PC-3 (cell line): ENCODE measurements at regions not wholly inside any gene's neighbourhood (a gene's known extent, or its start where the extent isn't known, plus 50 kb on each side); places are given as distances from the start of the nearest gene placed in this dataset.

Experiments used
- ATAC-seq: fragments of 200-7000 bp; cut with Tn5 transposase; 2 replicates; pipeline ENCODE4 v1.9.1; 2020; ENCODE audit warnings: mild to moderate bottlenecking, moderate library complexity
- BruUV-seq: library from RNA; stranded (reverse); fragments of 400-500 nt; replicated peaks from 2 replicates; lab custom pipeline; 2021; lab: Mats Ljungman, UMichigan
- CTCF ChIA-PET: fragments of 300-600 bp; sonication (Branson Sonifier 250); formaldehyde crosslinking; loops from one replicate; lab custom pipeline; 2022; ENCODE audit warnings: antibody characterized with exemption; lab: Charles Lee
- POLR2A ChIA-PET: fragments of 300-600 bp; sonication (Branson Sonifier 250); formaldehyde crosslinking; loops from one replicate; lab custom pipeline; 2022; ENCODE audit warnings: antibody characterized with exemption; ENCODE audit not compliant: unreplicated experiment; lab: Charles Lee
- DNase-seq: peaks from one replicate; pipeline ENCODE4 v3.0.0-alpha.2; 2015
- H2AFZ ChIP-seq: fragments of 300-600 bp; sonication (generic); 2 replicates; pipeline ENCODE4 v1.6.0; 2016; ENCODE audit warnings: antibody characterized with exemption, low read length
- H3F3A ChIP-seq: fragments of 300-600 bp; sonication (generic); one replicate; pipeline ENCODE4 v1.6.0; 2017; ENCODE audit warnings: antibody characterized with exemption, low read length, control low read depth, mild to moderate bottlenecking; ENCODE audit not compliant: unreplicated experiment
- H3K27ac ChIP-seq: fragments of 300-600 bp; sonication (generic); 2 replicates; pipeline ENCODE4 v1.5.1; 2016; ENCODE audit warnings: mild to moderate bottlenecking, low read length
- H3K27me3 ChIP-seq: fragments of 300-600 bp; sonication (generic); 2 replicates; pipeline ENCODE4 v1.6.1; 2016; ENCODE audit warnings: low read length, mixed read lengths
- H3K36me3 ChIP-seq: fragments of 300-600 bp; sonication (generic); 2 replicates; pipeline ENCODE4 v1.6.1; 2016; ENCODE audit warnings: low read depth, mixed run types, low read length, mixed read lengths
- H3K4me1 ChIP-seq: fragments of 300-600 bp; sonication (generic); 2 replicates; pipeline ENCODE4 v1.5.1; 2016; ENCODE audit warnings: low read length; ENCODE audit not compliant: insufficient read depth
- H3K4me2 ChIP-seq: fragments of 300-600 bp; sonication (generic); 2 replicates; pipeline ENCODE4 v1.6.0; 2016; ENCODE audit warnings: low read length
- H3K4me3 ChIP-seq: fragments of 300-600 bp; sonication (generic); 2 replicates; pipeline ENCODE4 v1.5.1; 2016; ENCODE audit warnings: mild to moderate bottlenecking, low read length, mixed read lengths
- H3K79me2 ChIP-seq: fragments of 300-600 bp; sonication (generic); 2 replicates; pipeline ENCODE4 v1.6.1; 2017; ENCODE audit warnings: low read length, mixed read lengths
- H3K9ac ChIP-seq: fragments of 300-600 bp; sonication (generic); 2 replicates; pipeline ENCODE4 v1.6.0; 2016; ENCODE audit warnings: mild to moderate bottlenecking, low read length
- H3K9me2 ChIP-seq: fragments of 300-600 bp; sonication (generic); replicated peaks from 2 replicates; pipeline ENCODE4 v1.6.1; 2016; ENCODE audit warnings: mixed run types, low read length, mixed read lengths
- H3K9me3 ChIP-seq: fragments of 300-600 bp; sonication (generic); 2 replicates; pipeline ENCODE4 v1.6.1; 2016; ENCODE audit warnings: low read length, mixed read lengths
- H4K20me1 ChIP-seq: fragments of 300-600 bp; sonication (generic); 2 replicates; pipeline ENCODE4 v1.6.1; 2016; ENCODE audit warnings: low read length, mixed read lengths
- EZH2 ChIP-seq: fragments of 300-600 bp; sonication (generic); IDR thresholded peaks from one replicate; pipeline ENCODE4 v1.6.1; 2017; ENCODE audit warnings: antibody characterized with exemption, mild to moderate bottlenecking, low read length; ENCODE audit not compliant: unreplicated experiment
- EZH2phosphoT487 ChIP-seq: fragments of 300-600 bp; sonication (generic); IDR thresholded peaks from 2 replicates; pipeline ENCODE4 v1.6.1; 2018; ENCODE audit warnings: mild to moderate bottlenecking, antibody characterized with exemption, low read length, borderline replicate concordance
- intact Hi-C: fragments of 100-400 bp; cut with micrococcal nuclease; formaldehyde crosslinking; loops from 2 replicates; pipeline ENCODE4 v1.9.0; 2023
- TF ChIP-seq, protein P1 (sequence below): fragments of 300-600 bp; sonication (generic); conservative IDR thresholded peaks from 2 replicates; pipeline ENCODE4 v1.5.1; 2017; ENCODE audit warnings: antibody characterized with exemption, low read depth, mild to moderate bottlenecking, low read length

DNA sequence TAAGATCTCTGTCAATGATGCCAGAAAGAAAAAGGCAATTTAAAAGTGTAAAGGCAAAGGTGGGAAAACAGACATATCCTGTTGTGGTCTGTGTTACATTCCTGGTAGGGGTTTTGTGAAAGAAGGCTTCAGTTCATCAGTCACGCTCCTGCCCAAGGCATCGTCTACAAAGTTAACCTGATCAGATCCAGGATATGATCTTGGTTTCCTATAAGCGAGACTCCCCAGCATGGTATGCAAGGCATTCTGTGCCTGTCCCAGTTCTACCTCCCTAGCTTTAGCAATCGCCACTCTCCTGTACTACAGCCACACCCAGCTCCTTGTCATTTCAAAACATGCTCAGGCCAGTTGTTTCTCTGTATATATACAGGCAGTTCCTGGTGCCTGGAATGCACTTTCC, 58.0 kb upstream of the PTPN3 start:
- no peaks in the 10 kb centered on the region for H3K79me2 ChIP-seq
- H3K27ac ChIP-seq = no peak overlapping the region
- no peaks in the 10 kb centered on the region for H3K9me3 ChIP-seq
- H3K36me3 ChIP-seq = no peaks in the 10 kb centered on the region
- no peaks in the 10 kb centered on the region for H3K9me2 ChIP-seq
- ChIA-PET POLR2A (no interaction called here), CTCF (interaction anchor here (0.6 kb wide), 1 partner anchor 18 kb away, joined by 5 read pairs; no protein-coding TSS in a partner anchor)
- no peak overlapping the region for H3K4me2 ChIP-seq
- no peak for TF ChIP-seq EZH2phosphoT487
- TF ChIP-seq, protein P1, sequence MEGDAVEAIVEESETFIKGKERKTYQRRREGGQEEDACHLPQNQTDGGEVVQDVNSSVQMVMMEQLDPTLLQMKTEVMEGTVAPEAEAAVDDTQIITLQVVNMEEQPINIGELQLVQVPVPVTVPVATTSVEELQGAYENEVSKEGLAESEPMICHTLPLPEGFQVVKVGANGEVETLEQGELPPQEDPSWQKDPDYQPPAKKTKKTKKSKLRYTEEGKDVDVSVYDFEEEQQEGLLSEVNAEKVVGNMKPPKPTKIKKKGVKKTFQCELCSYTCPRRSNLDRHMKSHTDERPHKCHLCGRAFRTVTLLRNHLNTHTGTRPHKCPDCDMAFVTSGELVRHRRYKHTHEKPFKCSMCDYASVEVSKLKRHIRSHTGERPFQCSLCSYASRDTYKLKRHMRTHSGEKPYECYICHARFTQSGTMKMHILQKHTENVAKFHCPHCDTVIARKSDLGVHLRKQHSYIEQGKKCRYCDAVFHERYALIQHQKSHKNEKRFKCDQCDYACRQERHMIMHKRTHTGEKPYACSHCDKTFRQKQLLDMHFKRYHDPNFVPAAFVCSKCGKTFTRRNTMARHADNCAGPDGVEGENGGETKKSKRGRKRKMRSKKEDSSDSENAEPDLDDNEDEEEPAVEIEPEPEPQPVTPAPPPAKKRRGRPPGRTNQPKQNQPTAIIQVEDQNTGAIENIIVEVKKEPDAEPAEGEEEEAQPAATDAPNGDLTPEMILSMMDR = no peak
- DNase-seq = peak; percentile 25
- intact Hi-C loops = no loop called here
- no peaks in the 10 kb centered on the region for H3K27me3 ChIP-seq
- no peak for ATAC-seq
- no peak overlapping the region for H3K4me3 ChIP-seq
- H4K20me1 ChIP-seq = no peaks in the 10 kb centered on the region
- no peak overlapping the region for H2AFZ ChIP-seq
- H3K4me1 ChIP-seq = no peaks in the 10 kb centered on the region
- H3F3A ChIP-seq = no peaks in the 10 kb centered on the region
- BruUV-seq = no TSS peak
- no peak overlapping the region for H3K9ac ChIP-seq

DNA sequence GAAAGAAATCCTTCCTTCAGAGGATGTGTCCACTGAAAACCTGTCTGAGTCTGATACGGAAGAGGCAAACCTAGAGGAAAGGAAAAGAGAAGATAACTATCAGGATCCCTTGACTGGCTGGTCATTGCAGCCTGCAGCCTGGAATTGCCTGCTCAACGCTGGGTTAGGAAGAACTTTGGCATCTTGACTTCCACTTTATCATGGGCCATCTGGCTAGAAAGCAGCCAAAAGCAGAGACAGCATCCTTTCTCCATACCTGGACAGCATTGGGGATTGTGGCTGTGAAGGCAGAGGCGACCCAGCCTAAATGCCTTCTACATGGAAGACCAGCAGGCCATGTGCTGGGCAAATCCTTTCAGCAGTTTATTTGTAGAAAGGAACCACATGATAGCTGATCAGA, 58.7 kb upstream of the PTPN3 start:
- POLR2A ChIA-PET = no interaction called here
- TF ChIP-seq EZH2phosphoT487 = no peak
- TF ChIP-seq, protein P1 = no peak
- no peak for TF ChIP-seq EZH2
- H4K20me1 ChIP-seq = no peaks in the 10 kb centered on the region
- no peak overlapping the region for H3K9ac ChIP-seq
- H3K9me3 ChIP-seq = no peaks in the 10 kb centered on the region
- no peaks in the 10 kb centered on the region for H3K4me1 ChIP-seq
- intact Hi-C loops = no loop called here
- H2AFZ ChIP-seq = no peak overlapping the region
- CTCF ChIA-PET = interaction anchor here (0.6 kb wide), 1 partner anchor 19 kb away, joined by 5 read pairs; no protein-coding TSS in a partner anchor
- no peak overlapping the region for H3K4me2 ChIP-seq
- no peak for ATAC-seq
- no peak overlapping the region for H3K27ac ChIP-seq
- H3F3A ChIP-seq = no peaks in the 10 kb centered on the region
- H3K79me2 ChIP-seq = no peaks in the 10 kb centered on the region
- DNase-seq = no peak
- no peaks in the 10 kb centered on the region for H3K36me3 ChIP-seq
- H3K9me2 ChIP-seq = no peaks in the 10 kb centered on the region
- no peaks in the 10 kb centered on the region for H3K27me3 ChIP-seq
- H3K4me3 ChIP-seq = no peak overlapping the region
- no TSS peak for BruUV-seq

DNA sequence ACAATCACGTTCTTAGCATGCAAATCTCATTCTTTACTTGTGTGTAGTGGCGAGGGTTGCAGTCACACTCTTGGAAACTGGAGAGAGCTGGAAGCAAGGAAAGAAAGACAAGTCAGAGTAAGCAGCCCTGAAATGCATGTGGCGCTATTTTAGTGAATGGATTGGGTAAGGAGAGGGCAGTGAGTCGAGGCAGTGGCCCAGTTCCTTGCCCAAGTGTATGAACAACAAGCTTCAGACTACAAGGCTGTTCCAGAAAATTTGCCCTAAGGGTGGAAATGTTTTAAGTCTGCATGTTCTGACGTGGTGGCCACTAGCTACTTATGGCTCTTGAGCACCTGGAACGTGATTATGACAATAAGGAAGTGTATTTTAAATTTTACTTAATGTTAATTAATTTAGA, 59.4 kb upstream of the PTPN3 start:
- intact Hi-C loops = no loop called here
- BruUV-seq = no TSS peak
- Histone ChIP-seq H3K27me3 (0 out of 2 replicates have a peak, but pooled peaks cover under 1% of the 10 kb centered on the region), H3K4me2 (no peak overlapping the region), H3K36me3 (no peaks in the 10 kb centered on the region), H4K20me1 (no peaks in the 10 kb centered on the region), H3K9ac (no peak overlapping the region), H3K27ac (no peak overlapping the region), H3F3A (no peaks in the 10 kb centered on the region), H3K9me3 (no peaks in the 10 kb centered on the region), H2AFZ (no peak overlapping the region), H3K79me2 (no peaks in the 10 kb centered on the region), H3K4me3 (no peak overlapping the region), H3K4me1 (no peaks in the 10 kb centered on the region), H3K9me2 (no peaks in the 10 kb centered on the region)
- TF ChIP-seq, protein P1 = no peak
- TF ChIP-seq EZH2phosphoT487 (no peak), EZH2 (no peak)
- ChIA-PET POLR2A (no interaction called here), CTCF (no interaction called here)
- ATAC-seq (no peak), DNase-seq (no peak)
